NCI-H146 treated with DMSO at 0.1 percent for 48 hours (cell line): ENCODE measurements at regions not wholly inside any gene's neighbourhood (a gene's known extent, or its start where the extent isn't known, plus 50 kb on each side); places are given as distances from the start of the nearest gene placed in this dataset.

Experiments used
- DNase-seq: peaks from one replicate; lab custom pipeline; 2025; ENCODE audit not compliant: unreplicated experiment; lab: John Stamatoyannopoulos, UW

GRCh38 chr11:113529606-113530005 is 54.4 kb upstream of the DRD2 start:
- no peak for DNase-seq

DNA sequence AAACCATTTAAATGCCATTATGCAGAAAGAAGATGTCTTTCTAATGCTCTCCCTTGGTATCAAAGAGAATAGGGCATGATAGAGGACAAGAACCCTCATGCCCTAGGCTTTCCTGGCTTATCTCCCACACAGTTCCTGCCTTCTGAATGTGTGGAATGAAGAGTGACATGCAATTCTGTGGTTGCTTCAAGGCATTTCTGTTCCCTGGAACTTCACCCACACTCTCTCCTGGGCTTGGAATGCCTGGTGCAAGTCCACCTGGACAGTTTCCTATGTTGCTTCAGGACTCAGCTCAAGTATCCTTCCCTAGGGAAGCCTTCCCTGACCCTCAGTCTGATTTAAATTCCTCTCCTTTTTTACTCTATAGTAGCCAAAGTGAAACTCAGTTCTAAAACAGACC is 53.8 kb upstream of the DRD2 start:
- no peak for DNase-seq

- no peak for DNase-seq
Observed at GRCh38 chr11:113526521-113526920, 51.3 kb upstream of the DRD2 start.
